ENCODE measurements at regions not wholly inside any gene's neighbourhood (a gene's known extent, or its start where the extent isn't known, plus 50 kb on each side); places are given as distances from the start of the nearest gene placed in this dataset.

GRCh38 chr5:8522646-8523045, 653.7 kb downstream of the MTRR start:
- TF ChIP-seq, protein P1, sequence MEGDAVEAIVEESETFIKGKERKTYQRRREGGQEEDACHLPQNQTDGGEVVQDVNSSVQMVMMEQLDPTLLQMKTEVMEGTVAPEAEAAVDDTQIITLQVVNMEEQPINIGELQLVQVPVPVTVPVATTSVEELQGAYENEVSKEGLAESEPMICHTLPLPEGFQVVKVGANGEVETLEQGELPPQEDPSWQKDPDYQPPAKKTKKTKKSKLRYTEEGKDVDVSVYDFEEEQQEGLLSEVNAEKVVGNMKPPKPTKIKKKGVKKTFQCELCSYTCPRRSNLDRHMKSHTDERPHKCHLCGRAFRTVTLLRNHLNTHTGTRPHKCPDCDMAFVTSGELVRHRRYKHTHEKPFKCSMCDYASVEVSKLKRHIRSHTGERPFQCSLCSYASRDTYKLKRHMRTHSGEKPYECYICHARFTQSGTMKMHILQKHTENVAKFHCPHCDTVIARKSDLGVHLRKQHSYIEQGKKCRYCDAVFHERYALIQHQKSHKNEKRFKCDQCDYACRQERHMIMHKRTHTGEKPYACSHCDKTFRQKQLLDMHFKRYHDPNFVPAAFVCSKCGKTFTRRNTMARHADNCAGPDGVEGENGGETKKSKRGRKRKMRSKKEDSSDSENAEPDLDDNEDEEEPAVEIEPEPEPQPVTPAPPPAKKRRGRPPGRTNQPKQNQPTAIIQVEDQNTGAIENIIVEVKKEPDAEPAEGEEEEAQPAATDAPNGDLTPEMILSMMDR (IDR thresholded peaks at IDR 0.05; ENCODE audit: low read depth, low read length, poor library complexity, severe bottlenecking), result no peak
- TF ChIP-seq EZH2phosphoT487 (IDR thresholded peaks at IDR 0.05; ENCODE audit: borderline replicate concordance, low read length), result no peak
